ENCODE measurements at regions not wholly inside any gene's neighbourhood (a gene's known extent, or its start where the extent isn't known, plus 50 kb on each side); places are given as distances from the start of the nearest gene placed in this dataset.

DNA sequence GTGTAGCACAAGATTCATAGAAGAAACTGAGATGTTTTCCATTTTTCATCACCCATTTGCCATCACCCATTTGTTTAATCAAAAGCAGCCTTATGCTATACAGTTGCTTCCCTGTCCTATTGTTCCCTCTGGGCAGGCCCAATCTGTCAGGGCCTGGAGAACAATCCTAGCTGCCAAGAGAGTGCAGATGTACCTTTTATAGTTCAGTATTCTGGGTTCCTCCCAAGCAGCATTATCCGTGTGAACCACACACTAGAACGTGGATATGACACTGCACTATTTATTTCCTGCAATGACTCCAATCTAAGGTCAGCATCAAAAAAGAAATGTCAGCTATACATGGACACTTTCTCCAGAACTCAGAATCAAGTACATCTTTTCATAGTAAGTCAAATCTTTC lies 269.0 kb downstream of the ADGRA3 start:
- H3K4me1 ChIP-seq (ENCODE audit: insufficient read depth, low read length): no peaks in the 10 kb centered on the region

DNA sequence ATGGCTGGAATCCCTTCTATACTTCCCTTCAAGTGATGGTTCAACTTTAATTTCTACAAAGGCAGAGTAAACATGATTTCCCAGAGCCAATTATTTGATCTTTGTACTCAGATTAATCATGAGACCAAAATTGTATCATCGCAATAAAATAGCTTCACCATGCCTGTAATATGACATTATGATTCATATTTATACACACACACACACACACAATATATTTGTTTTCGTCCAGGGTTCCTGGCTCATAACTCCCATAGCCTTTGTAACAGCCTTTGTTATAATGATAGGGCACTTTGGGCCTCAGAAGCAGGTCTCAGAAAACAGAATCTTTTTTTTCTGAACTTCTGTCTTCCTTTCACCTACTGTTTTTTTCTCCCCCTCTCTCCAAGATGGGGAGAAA lies 270.6 kb downstream of the ADGRA3 start:
- Histone ChIP-seq H3K27me3 (ENCODE audit: insufficient read depth, low read length) (no peaks in the 10 kb centered on the region), H3K36me3 (ENCODE audit: insufficient read depth, low read length) (no peaks in the 10 kb centered on the region), H3K4me3 (ENCODE audit: low read length) (no peak overlapping the region), H3K9me3 (ENCODE audit: low read length) (no peaks in the 10 kb centered on the region), H2AFZ (ENCODE audit: low read depth, low read length) (no peak overlapping the region), H3K4me1 (ENCODE audit: insufficient read depth, low read length) (no peaks in the 10 kb centered on the region)

More for the DNA sequence above, 269.0 kb downstream of the ADGRA3 start:
- Histone ChIP-seq H3K9me3 (ENCODE audit: low read length) (no peaks in the 10 kb centered on the region), H3K4me3 (ENCODE audit: low read length) (no peak overlapping the region), H3K36me3 (ENCODE audit: insufficient read depth, low read length) (no peaks in the 10 kb centered on the region), H2AFZ (ENCODE audit: low read depth, low read length) (no peak overlapping the region), H3K27me3 (ENCODE audit: insufficient read depth, low read length) (no peaks in the 10 kb centered on the region)

GRCh38 chr4:22241415-22241814 lies 274.5 kb downstream of the ADGRA3 start:
- Histone ChIP-seq H3K36me3 (ENCODE audit: insufficient read depth, low read length) (no peaks in the 10 kb centered on the region), H3K4me3 (ENCODE audit: low read length) (no peak overlapping the region), H3K4me1 (ENCODE audit: insufficient read depth, low read length) (no peaks in the 10 kb centered on the region), H3K9me3 (ENCODE audit: low read length) (no peaks in the 10 kb centered on the region), H2AFZ (ENCODE audit: low read depth, low read length) (no peak overlapping the region), H3K27me3 (ENCODE audit: insufficient read depth, low read length) (no peaks in the 10 kb centered on the region)

DNA sequence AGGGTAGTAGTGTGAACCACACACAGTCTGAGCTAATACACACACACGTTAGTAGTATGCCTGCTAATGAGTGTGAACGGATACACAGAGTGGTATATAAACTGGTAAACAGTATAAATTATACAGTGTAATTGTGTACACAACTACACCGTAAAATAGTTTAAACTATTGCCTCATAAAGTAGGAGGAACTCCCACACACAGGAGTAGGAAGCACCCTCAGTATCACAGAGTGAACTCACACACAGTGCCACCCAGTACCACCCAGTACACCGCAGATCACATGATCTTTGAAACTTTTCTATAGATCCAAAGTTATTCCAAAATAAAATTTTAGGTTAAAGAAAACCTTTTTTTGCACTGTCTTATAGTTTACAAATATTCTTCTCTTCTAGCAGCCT lies 275.1 kb downstream of the ADGRA3 start:
- H3K9me3 ChIP-seq (ENCODE audit: low read length): no peaks in the 10 kb centered on the region
- H3K4me3 ChIP-seq (ENCODE audit: low read length): no peak overlapping the region
- H3K36me3 ChIP-seq (ENCODE audit: insufficient read depth, low read length): no peaks in the 10 kb centered on the region
- H3K4me1 ChIP-seq (ENCODE audit: insufficient read depth, low read length): no peaks in the 10 kb centered on the region
- no peak overlapping the region for H2AFZ ChIP-seq (ENCODE audit: low read depth, low read length)
- no peaks in the 10 kb centered on the region for H3K27me3 ChIP-seq (ENCODE audit: insufficient read depth, low read length)

GRCh38 chr4:22238742-22239141 lies 277.1 kb downstream of the ADGRA3 start:
- no peaks in the 10 kb centered on the region for H3K27me3 ChIP-seq (ENCODE audit: insufficient read depth, low read length)
- H2AFZ ChIP-seq (ENCODE audit: low read depth, low read length): no peak overlapping the region
- H3K4me3 ChIP-seq (ENCODE audit: low read length): no peak overlapping the region
- H3K4me1 ChIP-seq (ENCODE audit: insufficient read depth, low read length): no peaks in the 10 kb centered on the region
- H3K36me3 ChIP-seq (ENCODE audit: insufficient read depth, low read length): no peaks in the 10 kb centered on the region
- H3K9me3 ChIP-seq (ENCODE audit: low read length): no peaks in the 10 kb centered on the region

- Histone ChIP-seq H2AFZ (ENCODE audit: low read depth, low read length) (no peak overlapping the region), H3K4me1 (ENCODE audit: insufficient read depth, low read length) (no peaks in the 10 kb centered on the region), H3K36me3 (ENCODE audit: insufficient read depth, low read length) (no peaks in the 10 kb centered on the region), H3K9me3 (ENCODE audit: low read length) (no peaks in the 10 kb centered on the region), H3K27me3 (ENCODE audit: insufficient read depth, low read length) (no peaks in the 10 kb centered on the region), H3K4me3 (ENCODE audit: low read length) (no peak overlapping the region)
These were observed 277.9 kb downstream of the ADGRA3 start for GRCh38 chr4:22237846-22238494.

GRCh38 chr4:22237155-22237751 lies 278.6 kb downstream of the ADGRA3 start:
- no peak overlapping the region for H2AFZ ChIP-seq (ENCODE audit: low read depth, low read length)
- H3K4me1 ChIP-seq (ENCODE audit: insufficient read depth, low read length): no peaks in the 10 kb centered on the region
- no peaks in the 10 kb centered on the region for H3K36me3 ChIP-seq (ENCODE audit: insufficient read depth, low read length)
- H3K9me3 ChIP-seq (ENCODE audit: low read length): no peaks in the 10 kb centered on the region
- no peak overlapping the region for H3K4me3 ChIP-seq (ENCODE audit: low read length)
- H3K27me3 ChIP-seq (ENCODE audit: insufficient read depth, low read length): no peaks in the 10 kb centered on the region

GRCh38 chr4:22235698-22236097 lies 280.2 kb downstream of the ADGRA3 start:
- no peaks in the 10 kb centered on the region for H3K4me1 ChIP-seq (ENCODE audit: insufficient read depth, low read length)
- H3K9me3 ChIP-seq (ENCODE audit: low read length): no peaks in the 10 kb centered on the region
- H3K27me3 ChIP-seq (ENCODE audit: insufficient read depth, low read length): no peaks in the 10 kb centered on the region
- H3K36me3 ChIP-seq (ENCODE audit: insufficient read depth, low read length): no peaks in the 10 kb centered on the region
- no peak overlapping the region for H2AFZ ChIP-seq (ENCODE audit: low read depth, low read length)
- no peak overlapping the region for H3K4me3 ChIP-seq (ENCODE audit: low read length)

GRCh38 chr4:22233230-22233629 lies 282.6 kb downstream of the ADGRA3 start:
- Histone ChIP-seq H3K4me1 (ENCODE audit: insufficient read depth, low read length) (no peaks in the 10 kb centered on the region), H3K36me3 (ENCODE audit: insufficient read depth, low read length) (no peaks in the 10 kb centered on the region), H3K4me3 (ENCODE audit: low read length) (no peak overlapping the region), H2AFZ (ENCODE audit: low read depth, low read length) (no peak overlapping the region), H3K27me3 (ENCODE audit: insufficient read depth, low read length) (no peaks in the 10 kb centered on the region), H3K9me3 (ENCODE audit: low read length) (no peaks in the 10 kb centered on the region)

DNA sequence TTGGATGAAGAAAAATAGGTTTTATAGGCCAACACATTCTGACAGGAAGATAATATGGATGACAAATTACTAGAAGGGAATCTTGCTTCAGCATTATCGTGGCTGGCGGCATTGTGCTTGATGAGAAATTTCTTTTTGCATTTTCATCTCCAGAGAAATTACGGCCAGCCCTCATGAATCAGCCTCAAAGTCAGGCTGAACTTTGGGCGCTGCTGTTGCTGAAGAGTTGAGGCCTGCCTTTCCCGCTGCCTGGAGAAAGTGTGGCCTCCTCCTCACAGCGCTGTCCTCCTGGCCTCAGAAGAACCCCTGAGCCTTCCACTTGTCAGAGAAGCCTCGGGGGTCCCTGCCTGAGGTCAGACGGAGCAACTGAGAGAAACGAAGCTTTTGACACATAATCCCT lies 272.4 kb upstream of the KCNIP4 start:
- H3K27me3 ChIP-seq (ENCODE audit: insufficient read depth, low read length): no peaks in the 10 kb centered on the region
- H3K36me3 ChIP-seq (ENCODE audit: insufficient read depth, low read length): no peaks in the 10 kb centered on the region
- no peaks in the 10 kb centered on the region for H3K4me1 ChIP-seq (ENCODE audit: insufficient read depth, low read length)
- H2AFZ ChIP-seq (ENCODE audit: low read depth, low read length): no peak overlapping the region
- no peak overlapping the region for H3K4me3 ChIP-seq (ENCODE audit: low read length)
- no peaks in the 10 kb centered on the region for H3K9me3 ChIP-seq (ENCODE audit: low read length)

- Histone ChIP-seq H3K36me3 (ENCODE audit: insufficient read depth, low read length) (no peaks in the 10 kb centered on the region), H2AFZ (ENCODE audit: low read depth, low read length) (no peak overlapping the region), H3K4me1 (ENCODE audit: insufficient read depth, low read length) (no peaks in the 10 kb centered on the region), H3K9me3 (ENCODE audit: low read length) (no peaks in the 10 kb centered on the region), H3K4me3 (ENCODE audit: low read length) (no peak overlapping the region), H3K27me3 (ENCODE audit: insufficient read depth, low read length) (no peaks in the 10 kb centered on the region)
These were observed 268.9 kb upstream of the KCNIP4 start for GRCh38 chr4:22217480-22217879.

DNA sequence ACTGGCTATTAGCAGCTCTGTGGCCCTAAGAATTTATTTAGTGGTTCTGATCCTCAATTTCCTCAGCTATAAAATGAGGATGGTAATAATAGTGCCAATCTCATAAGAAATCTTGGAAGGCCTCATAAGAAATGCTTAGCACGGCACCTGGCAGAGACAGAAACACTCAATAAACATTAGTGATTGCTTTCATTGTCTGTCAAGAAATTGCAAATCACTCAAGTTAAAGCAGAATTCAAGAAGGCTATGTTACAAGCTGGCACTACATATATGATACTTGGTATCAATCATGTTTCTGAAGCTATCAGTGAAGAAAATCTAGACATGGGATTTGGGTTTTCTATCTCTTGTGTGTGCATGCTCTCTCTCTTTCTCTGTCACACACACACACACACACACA lies 267.7 kb upstream of the KCNIP4 start:
- Histone ChIP-seq H3K36me3 (ENCODE audit: insufficient read depth, low read length) (no peaks in the 10 kb centered on the region), H3K27me3 (ENCODE audit: insufficient read depth, low read length) (no peaks in the 10 kb centered on the region), H3K4me3 (ENCODE audit: low read length) (no peak overlapping the region), H2AFZ (ENCODE audit: low read depth, low read length) (no peak overlapping the region), H3K4me1 (ENCODE audit: insufficient read depth, low read length) (no peaks in the 10 kb centered on the region), H3K9me3 (ENCODE audit: low read length) (no peaks in the 10 kb centered on the region)

- no peak overlapping the region for H3K4me3 ChIP-seq (ENCODE audit: low read length)
- H3K36me3 ChIP-seq (ENCODE audit: insufficient read depth, low read length): no peaks in the 10 kb centered on the region
- H2AFZ ChIP-seq (ENCODE audit: low read depth, low read length): no peak overlapping the region
- H3K4me1 ChIP-seq (ENCODE audit: insufficient read depth, low read length): no peaks in the 10 kb centered on the region
- H3K9me3 ChIP-seq (ENCODE audit: low read length): no peaks in the 10 kb centered on the region
- no peaks in the 10 kb centered on the region for H3K27me3 ChIP-seq (ENCODE audit: insufficient read depth, low read length)
These were observed 266.5 kb upstream of the KCNIP4 start for GRCh38 chr4:22215084-22215483.

DNA sequence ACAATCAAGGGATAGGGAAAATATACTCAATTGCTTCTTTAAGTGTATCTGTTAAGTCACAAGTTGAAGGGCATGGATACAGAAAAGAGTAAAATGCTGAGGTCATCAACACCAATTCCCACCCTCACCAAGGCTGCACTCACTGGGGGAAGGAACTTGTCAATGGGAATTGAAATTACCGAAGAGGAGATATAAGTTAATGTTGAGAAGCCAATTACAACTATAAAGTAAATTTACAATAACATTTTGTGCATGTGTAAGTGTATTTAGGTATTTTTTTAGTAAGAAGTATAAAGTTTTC lies 255.1 kb upstream of the KCNIP4 start:
- Histone ChIP-seq H3K36me3 (ENCODE audit: insufficient read depth, low read length) (no peaks in the 10 kb centered on the region), H3K4me3 (ENCODE audit: low read length) (no peak overlapping the region), H3K27me3 (ENCODE audit: insufficient read depth, low read length) (no peaks in the 10 kb centered on the region), H2AFZ (ENCODE audit: low read depth, low read length) (no peak overlapping the region), H3K9me3 (ENCODE audit: low read length) (no peaks in the 10 kb centered on the region), H3K4me1 (ENCODE audit: insufficient read depth, low read length) (no peaks in the 10 kb centered on the region)

Measured in neuron (in vitro differentiated cells).